OCI-LY1 (cell line): ENCODE measurements at regions not wholly inside any gene's neighbourhood (a gene's known extent, or its start where the extent isn't known, plus 50 kb on each side); places are given as distances from the start of the nearest gene placed in this dataset.

ENCODE experiments used
- H2AFZ ChIP-seq: fragments of 200-600 bp; sonication (generic), shearing (Covaris generic); 2 replicates; pipeline ENCODE4 v1.6.0; 2014; ENCODE audit warnings: antibody characterized with exemption, mild to moderate bottlenecking, low read length
- H3F3A ChIP-seq: fragments of 200-600 bp; sonication (generic), shearing (Covaris generic); 2 replicates; pipeline ENCODE4 v1.6.0; 2014; ENCODE audit warnings: mild to moderate bottlenecking, antibody characterized with exemption, low read length, moderate library complexity; ENCODE audit not compliant: insufficient read depth
- H3K27ac ChIP-seq: fragments of 200-600 bp; sonication (generic); 2 replicates; pipeline ENCODE4 v1.5.1; 2014; ENCODE audit warnings: low read length, mixed run types, mild to moderate bottlenecking, low read depth; ENCODE audit not compliant: poor library complexity, severe bottlenecking
- H3K27me3 ChIP-seq: fragments of 200-600 bp; sonication (generic); 2 replicates; pipeline ENCODE4 v1.6.0; 2014; ENCODE audit warnings: antibody characterized with exemption, mild to moderate bottlenecking, low read length, moderate library complexity; ENCODE audit not compliant: insufficient read depth
- H3K36me3 ChIP-seq: fragments of 200-600 bp; sonication (generic); 2 replicates; pipeline ENCODE4 v1.6.1; 2014; ENCODE audit warnings: mild to moderate bottlenecking, antibody characterized with exemption, low read length, moderate library complexity, mixed read lengths; ENCODE audit not compliant: insufficient read depth
- H3K4me1 ChIP-seq: fragments of 200-600 bp; sonication (generic); 2 replicates; pipeline ENCODE4 v1.5.1; 2014; ENCODE audit warnings: mild to moderate bottlenecking, low read length, moderate library complexity; ENCODE audit not compliant: insufficient read depth, severe bottlenecking
- H3K4me2 ChIP-seq: fragments of 200-600 bp; sonication (generic), shearing (Covaris generic); 2 replicates; pipeline ENCODE4 v1.6.1; 2014; ENCODE audit warnings: low read length
- H3K4me3 ChIP-seq: fragments of 200-600 bp; sonication (generic); 2 replicates; pipeline ENCODE4 v1.5.1; 2014; ENCODE audit warnings: low read length, low read depth, mild to moderate bottlenecking, mixed read lengths; ENCODE audit not compliant: poor library complexity, severe bottlenecking
- H3K79me2 ChIP-seq: fragments of 200-600 bp; shearing (Covaris generic); 2 replicates; pipeline ENCODE4 v1.6.1; 2016; ENCODE audit warnings: mixed run types, low read length, mixed read lengths; ENCODE audit not compliant: insufficient read depth
- H3K9ac ChIP-seq: fragments of 200-600 bp; sonication (generic), shearing (Covaris generic); 2 replicates; pipeline ENCODE4 v1.6.1; 2014; ENCODE audit warnings: mild to moderate bottlenecking, low read length, mixed read lengths
- H3K9me2 ChIP-seq: fragments of 200-600 bp; sonication (generic), shearing (Covaris generic); 2 replicates; pipeline ENCODE4 v1.6.1; 2014; ENCODE audit warnings: low read depth, mild to moderate bottlenecking, low read length, mixed read lengths
- H3K9me3 ChIP-seq: fragments of 200-600 bp; shearing (Covaris generic); 2 replicates; pipeline ENCODE4 v1.6.1; 2014; ENCODE audit warnings: low read length, mixed read lengths
- H4K20me1 ChIP-seq: fragments of 200-600 bp; sonication (generic), shearing (Covaris generic); 2 replicates; pipeline ENCODE4 v1.6.0; 2016; ENCODE audit warnings: mild to moderate bottlenecking, low read length; ENCODE audit not compliant: insufficient read depth
- EZH2 ChIP-seq: fragments of 200-600 bp; sonication (generic), shearing (Covaris generic); IDR thresholded peaks from 2 replicates; pipeline ENCODE4 v1.8.0; 2017; ENCODE audit warnings: borderline replicate concordance, mixed run types, mild to moderate bottlenecking, antibody characterized with exemption, low read length, moderate library complexity, mixed read lengths
- TF ChIP-seq, protein P1 (sequence below): fragments of 200-600 bp; sonication (generic), shearing (Covaris generic); IDR thresholded peaks from 2 replicates; pipeline ENCODE4 v1.5.1; 2017; ENCODE audit warnings: mild to moderate bottlenecking, antibody characterized with exemption, low read length, moderate library complexity, mixed read lengths

- no peaks in the 10 kb centered on the region for H3F3A ChIP-seq
- H3K9me3 ChIP-seq = no peaks in the 10 kb centered on the region
- H3K27me3 ChIP-seq = no peaks in the 10 kb centered on the region
- H3K4me3 ChIP-seq = no peak overlapping the region
- no peaks in the 10 kb centered on the region for H3K9me2 ChIP-seq
- no peaks in the 10 kb centered on the region for H4K20me1 ChIP-seq
- no peaks in the 10 kb centered on the region for H3K36me3 ChIP-seq
- no peak overlapping the region for H2AFZ ChIP-seq
- TF ChIP-seq, protein P1, sequence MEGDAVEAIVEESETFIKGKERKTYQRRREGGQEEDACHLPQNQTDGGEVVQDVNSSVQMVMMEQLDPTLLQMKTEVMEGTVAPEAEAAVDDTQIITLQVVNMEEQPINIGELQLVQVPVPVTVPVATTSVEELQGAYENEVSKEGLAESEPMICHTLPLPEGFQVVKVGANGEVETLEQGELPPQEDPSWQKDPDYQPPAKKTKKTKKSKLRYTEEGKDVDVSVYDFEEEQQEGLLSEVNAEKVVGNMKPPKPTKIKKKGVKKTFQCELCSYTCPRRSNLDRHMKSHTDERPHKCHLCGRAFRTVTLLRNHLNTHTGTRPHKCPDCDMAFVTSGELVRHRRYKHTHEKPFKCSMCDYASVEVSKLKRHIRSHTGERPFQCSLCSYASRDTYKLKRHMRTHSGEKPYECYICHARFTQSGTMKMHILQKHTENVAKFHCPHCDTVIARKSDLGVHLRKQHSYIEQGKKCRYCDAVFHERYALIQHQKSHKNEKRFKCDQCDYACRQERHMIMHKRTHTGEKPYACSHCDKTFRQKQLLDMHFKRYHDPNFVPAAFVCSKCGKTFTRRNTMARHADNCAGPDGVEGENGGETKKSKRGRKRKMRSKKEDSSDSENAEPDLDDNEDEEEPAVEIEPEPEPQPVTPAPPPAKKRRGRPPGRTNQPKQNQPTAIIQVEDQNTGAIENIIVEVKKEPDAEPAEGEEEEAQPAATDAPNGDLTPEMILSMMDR = no peak
- no peak for TF ChIP-seq EZH2
- no peaks in the 10 kb centered on the region for H3K4me1 ChIP-seq
- no peaks in the 10 kb centered on the region for H3K79me2 ChIP-seq
- H3K9ac ChIP-seq = no peak overlapping the region
- H3K4me2 ChIP-seq = no peak overlapping the region
- no peak overlapping the region for H3K27ac ChIP-seq
Observed at GRCh38 chr18:45280481-45281276, 334.6 kb upstream of the SLC14A2 start.

GRCh38 chr18:45282101-45282812, 333.0 kb upstream of the SLC14A2 start:
- Histone ChIP-seq H4K20me1 (no peaks in the 10 kb centered on the region), H3K9ac (no peak overlapping the region), H3F3A (no peaks in the 10 kb centered on the region), H3K27ac (no peak overlapping the region), H3K9me2 (no peaks in the 10 kb centered on the region), H3K4me2 (no peak overlapping the region), H2AFZ (no peak overlapping the region), H3K9me3 (no peaks in the 10 kb centered on the region), H3K27me3 (no peaks in the 10 kb centered on the region), H3K4me3 (no peak overlapping the region), H3K79me2 (no peaks in the 10 kb centered on the region), H3K4me1 (no peaks in the 10 kb centered on the region), H3K36me3 (no peaks in the 10 kb centered on the region)
- TF ChIP-seq EZH2 = no peak
- TF ChIP-seq, protein P1 = peak; percentile 36; the same call in 1 of the 2 replicates

GRCh38 chr18:45284174-45284573, 331.1 kb upstream of the SLC14A2 start:
- Histone ChIP-seq H3K79me2 (no peaks in the 10 kb centered on the region), H3K9me3 (no peaks in the 10 kb centered on the region), H3K9ac (no peak overlapping the region), H3K36me3 (no peaks in the 10 kb centered on the region), H3K4me2 (no peak overlapping the region), H2AFZ (no peak overlapping the region), H3K4me3 (no peak overlapping the region), H3K27ac (no peak overlapping the region), H4K20me1 (no peaks in the 10 kb centered on the region), H3K27me3 (no peaks in the 10 kb centered on the region), H3K4me1 (no peaks in the 10 kb centered on the region), H3K9me2 (no peaks in the 10 kb centered on the region), H3F3A (no peaks in the 10 kb centered on the region)
- no peak for TF ChIP-seq EZH2
- TF ChIP-seq, protein P1 = no peak
